C4-2B (cell line): ENCODE measurements at regions not wholly inside any gene's neighbourhood (a gene's known extent, or its start where the extent isn't known, plus 50 kb on each side); places are given as distances from the start of the nearest gene placed in this dataset.

ENCODE experiments used
- CTCF ChIP-seq: fragments of 450-650 bp; conservative IDR thresholded peaks from 2 replicates; pipeline ENCODE4 v1.5.1; 2017; ENCODE audit warnings: mild to moderate bottlenecking
- ZFX ChIP-seq: fragments of 450-650 bp; IDR thresholded peaks from 2 replicates; pipeline ENCODE4 v1.6.1; 2017

DNA sequence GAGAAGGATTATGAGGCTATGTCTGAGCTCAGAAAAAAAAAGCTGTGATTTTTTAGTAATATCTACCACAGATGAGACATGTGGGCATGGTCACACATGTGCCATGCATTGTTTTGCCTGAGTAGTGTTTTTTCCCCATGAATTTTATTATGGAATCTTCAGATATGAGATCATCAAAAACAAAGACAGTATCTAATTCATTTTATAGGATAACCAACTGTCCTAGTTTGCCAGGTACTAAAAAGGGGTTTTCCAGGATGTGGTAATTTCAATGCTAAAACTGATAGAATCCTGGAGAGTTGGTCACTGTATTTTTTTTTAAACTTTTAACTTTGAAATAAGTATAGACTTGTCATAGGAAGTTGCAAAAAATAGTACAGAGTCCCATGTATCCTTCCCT is 127.4 kb upstream of the MAP3K7 start:
- TF ChIP-seq CTCF (no peak), ZFX (no peak)
